Mucosa of gallbladder (tissue), 1 donor: ENCODE measurements at regions not wholly inside any gene's neighbourhood (a gene's known extent, or its start where the extent isn't known, plus 50 kb on each side); places are given as distances from the start of the nearest gene placed in this dataset.
"Not testable (repeated sequence)": the region's sequence is repeated elsewhere in the genome, so short reads cannot be mapped to it uniquely, and the experiment has no call there.

ENCODE experiments used
- DNase-seq: peaks from one replicate; pipeline ENCODE4 v3.0.0-alpha.2; 2020; ENCODE audit warnings: low spot score
- donor health status: DM: no; HTN: no; CAD: no.

GRCh38 chr10:123221418-123221817 lies 67.2 kb downstream of the BUB3 start:
- DNase-seq = no peak

DNA sequence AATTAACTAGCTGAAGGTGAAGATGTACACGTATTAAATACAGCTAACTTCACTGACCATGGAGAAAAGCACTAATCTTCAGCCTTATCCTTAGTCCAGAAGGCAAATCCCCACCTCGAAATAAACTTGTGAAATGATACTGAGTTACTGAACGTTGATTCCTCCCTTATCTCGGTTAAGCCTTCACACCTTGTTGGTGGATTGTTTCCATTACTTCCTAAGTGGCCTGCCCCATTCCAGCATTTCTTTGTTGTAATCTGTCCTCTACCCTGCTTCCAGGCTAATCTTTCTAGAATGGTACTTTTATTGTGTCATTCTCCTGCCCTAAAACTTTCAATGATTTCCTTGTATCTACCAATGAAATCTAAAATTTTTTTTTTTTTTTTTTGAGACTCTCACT lies 68.6 kb downstream of the BUB3 start:
- no peak for DNase-seq

- no peak for DNase-seq
Observed at GRCh38 chr10:123227706-123228105, 73.5 kb downstream of the BUB3 start.

GRCh38 chr10:123229927-123230630 lies 75.9 kb downstream of the BUB3 start:
- no peak for DNase-seq

GRCh38 chr10:123232879-123233278 lies 78.7 kb downstream of the BUB3 start:
- DNase-seq = not testable (repeated sequence)

DNA sequence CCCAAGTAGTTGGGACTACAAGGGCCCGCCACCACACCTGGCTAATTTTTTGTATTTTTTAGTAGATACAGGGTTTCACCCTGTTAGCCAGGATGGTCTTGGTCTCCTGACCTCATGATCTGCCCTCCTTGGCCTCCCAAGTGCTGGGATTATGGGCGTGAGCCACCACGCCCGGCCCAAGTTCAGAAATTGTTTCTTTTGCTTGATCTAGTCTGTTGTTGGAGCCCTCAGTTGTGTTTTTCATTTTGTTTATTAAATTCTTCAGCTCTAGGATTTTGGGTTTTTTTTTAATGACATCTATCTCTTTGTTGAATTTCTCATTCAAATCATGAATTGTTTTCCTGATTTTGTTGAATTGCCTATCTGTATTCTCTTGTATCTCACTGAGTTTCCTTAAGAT lies 80.8 kb downstream of the BUB3 start:
- DNase-seq = not testable (repeated sequence)

DNA sequence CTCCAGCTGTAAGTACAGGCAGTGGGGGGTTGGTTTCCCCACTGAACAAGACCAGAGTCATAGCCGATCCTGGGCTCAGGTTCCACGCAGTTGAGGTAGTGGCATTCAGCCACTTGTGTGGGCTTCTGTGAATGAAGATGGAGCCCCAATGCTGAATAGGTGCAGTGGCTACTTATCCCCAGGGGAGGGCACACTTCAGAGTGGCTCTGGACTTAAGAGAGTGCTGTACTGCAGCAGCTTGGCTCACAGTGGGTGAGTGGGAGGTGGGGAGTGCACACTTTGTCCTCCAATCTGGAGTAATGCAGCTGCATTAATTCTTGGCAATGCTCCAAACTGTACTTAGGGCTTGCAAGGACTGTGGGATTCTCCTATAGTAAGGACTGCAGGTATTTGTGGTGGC lies 81.9 kb downstream of the BUB3 start:
- DNase-seq = no peak

GRCh38 chr10:123240250-123240649 lies 86.0 kb downstream of the BUB3 start:
- DNase-seq = no peak

GRCh38 chr10:123240776-123241175 lies 86.6 kb downstream of the BUB3 start:
- no peak for DNase-seq

DNA sequence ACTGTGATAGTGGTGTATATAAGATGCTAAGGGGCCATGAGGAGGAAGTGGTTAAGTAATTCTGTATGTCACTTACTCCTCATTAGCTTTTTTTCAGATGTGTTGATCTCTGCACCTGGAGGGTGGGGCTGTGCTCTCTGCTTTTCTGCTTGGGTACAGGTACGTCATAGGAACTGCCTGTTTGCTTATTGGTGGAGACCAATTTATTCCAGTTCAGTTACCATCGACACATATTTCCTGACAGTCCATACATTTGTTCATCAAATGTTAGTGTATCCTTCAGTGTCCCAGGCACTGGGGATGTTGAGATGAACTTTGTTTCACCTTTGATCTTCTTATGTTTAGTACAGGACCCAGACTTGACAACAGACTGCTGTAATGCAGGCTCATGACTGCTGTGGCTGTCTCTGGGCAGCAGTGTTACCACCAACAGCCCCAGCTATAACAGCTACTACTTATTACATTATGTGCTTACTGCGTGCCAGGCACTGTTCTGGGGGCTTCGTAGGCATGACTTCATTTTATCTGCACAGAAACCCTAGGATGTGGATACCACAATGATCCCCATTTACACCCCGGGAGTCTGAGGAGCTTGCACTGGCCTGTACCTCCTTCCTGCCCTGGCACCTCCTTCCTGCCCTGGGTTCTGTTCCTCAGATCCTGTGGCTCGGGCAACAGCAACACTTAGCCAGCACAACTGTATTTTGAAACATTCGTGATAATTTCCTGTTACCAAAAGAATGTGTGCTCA lies 87.4 kb downstream of the BUB3 start:
- no peak for DNase-seq

DNA sequence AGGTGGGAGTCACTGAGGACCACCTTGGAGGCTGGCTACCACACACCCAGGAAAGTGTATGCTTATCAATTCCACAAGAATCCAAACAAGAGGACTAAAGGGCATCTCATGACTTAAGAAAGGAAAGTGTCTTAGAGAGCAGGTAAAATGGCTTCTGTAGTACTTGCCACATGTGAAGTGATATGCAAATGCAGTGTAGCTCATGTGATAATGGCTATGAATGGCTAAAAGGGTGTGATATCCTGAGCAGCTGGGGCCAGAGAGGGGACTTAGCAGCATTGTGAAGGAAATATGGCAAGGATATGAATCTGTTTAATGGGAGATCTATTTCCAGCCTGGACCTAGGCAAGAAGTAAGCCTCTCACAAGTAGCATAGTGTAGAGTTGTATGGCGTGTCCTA lies 90.5 kb downstream of the BUB3 start:
- DNase-seq = no peak

DNA sequence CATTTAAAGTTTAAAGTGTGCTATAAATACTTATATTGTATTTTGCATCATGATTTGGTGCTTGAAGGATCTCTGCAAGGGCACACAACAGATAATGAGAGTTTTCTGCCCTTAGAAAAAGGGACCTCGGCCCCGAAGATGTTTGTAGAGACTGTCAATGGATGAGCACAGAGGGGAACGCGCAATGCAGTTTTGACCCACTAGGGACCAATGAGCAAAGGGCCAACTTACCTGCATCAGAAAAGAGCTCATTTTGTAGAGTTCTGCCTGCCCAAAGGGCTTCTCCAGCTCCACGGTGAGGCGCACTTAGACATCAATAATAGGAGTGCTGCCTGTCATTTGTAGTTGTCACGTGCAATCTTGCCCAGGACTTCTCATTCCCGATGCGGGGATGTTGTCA lies 91.1 kb downstream of the BUB3 start:
- no peak for DNase-seq

DNA sequence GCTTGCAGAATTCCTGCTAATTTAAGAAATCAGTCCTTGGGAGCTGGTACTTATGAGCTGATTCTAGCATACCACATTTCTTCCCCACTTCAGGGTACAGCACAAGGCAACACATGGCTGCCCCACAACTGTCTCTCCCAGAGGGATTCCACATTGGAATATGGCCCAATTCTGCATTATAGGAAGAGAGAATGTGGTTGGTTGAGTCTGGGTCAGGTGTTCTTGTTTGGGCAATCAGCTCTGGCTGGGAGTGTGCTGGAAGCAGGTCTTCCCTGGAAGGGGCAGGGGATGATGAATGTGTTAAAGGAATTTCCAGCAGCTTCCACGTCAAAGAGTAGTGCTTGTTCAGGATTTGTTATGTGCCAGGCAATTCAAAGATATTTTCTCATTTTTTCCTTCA lies 95.7 kb downstream of the BUB3 start:
- no peak for DNase-seq

GRCh38 chr10:123250640-123251039 lies 96.4 kb downstream of the BUB3 start:
- no peak for DNase-seq

DNA sequence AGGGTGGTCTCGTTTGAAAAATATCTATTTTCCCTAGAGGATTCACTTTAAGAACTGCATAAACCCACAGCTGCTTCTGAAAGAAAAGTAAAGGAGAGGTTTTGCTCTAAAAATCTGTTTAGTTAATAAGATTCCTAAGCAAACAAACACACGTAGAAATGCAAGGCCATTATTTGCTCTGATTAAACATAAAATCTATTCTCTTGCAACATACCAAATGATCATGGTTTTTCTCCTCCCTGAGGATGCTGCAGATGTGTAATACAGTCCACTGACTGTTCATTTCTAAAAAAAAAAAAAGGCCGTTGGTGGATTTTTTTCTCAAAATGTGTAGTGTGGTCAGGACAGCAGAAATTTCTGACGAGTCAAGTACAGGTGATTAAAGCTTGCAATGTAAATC lies 98.6 kb downstream of the BUB3 start:
- DNase-seq = no peak

GRCh38 chr10:123254343-123254742 lies 100.1 kb downstream of the BUB3 start:
- DNase-seq = not testable (repeated sequence)

DNA sequence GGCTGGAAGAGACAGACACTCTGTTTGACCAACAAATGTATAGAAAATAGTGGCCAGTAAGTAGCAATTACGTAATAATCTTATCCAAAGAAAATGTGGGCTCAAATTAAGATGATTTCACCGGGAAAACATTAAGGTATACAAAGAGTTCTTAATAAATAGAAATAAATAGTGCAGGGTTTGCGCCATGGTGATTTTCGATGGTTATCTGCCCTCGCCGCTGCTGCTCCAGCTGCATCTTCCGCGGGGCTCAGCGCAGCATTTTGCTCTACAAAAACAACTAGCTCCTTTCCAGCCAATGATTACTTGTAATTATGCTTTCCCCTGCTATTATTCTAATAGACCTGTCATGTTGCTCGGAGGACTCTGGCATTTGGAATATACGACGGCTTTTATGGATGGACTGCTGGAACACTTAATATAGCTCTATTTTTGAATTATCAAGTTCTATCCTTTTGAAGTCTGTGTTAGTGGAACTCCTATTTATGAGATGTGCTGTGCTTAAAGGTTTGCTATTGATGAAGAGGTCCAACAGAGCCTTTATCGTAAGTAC lies 103.8 kb downstream of the BUB3 start:
- no peak for DNase-seq

- no peak for DNase-seq
Observed at GRCh38 chr10:123259081-123259480, 104.9 kb downstream of the BUB3 start.

- no peak for DNase-seq
Observed at GRCh38 chr10:123259791-123260190, 105.6 kb downstream of the BUB3 start.

GRCh38 chr10:123262456-123262855 lies 108.3 kb downstream of the BUB3 start:
- DNase-seq = no peak

GRCh38 chr10:123266971-123267370 lies 112.8 kb downstream of the BUB3 start:
- DNase-seq = no peak

GRCh38 chr10:123269017-123269552 lies 114.9 kb downstream of the BUB3 start:
- no peak for DNase-seq

GRCh38 chr10:123269675-123270074 lies 115.5 kb downstream of the BUB3 start:
- DNase-seq = no peak
